SH-SY5Y (cell line): ENCODE measurements at regions not wholly inside any gene's neighbourhood (a gene's known extent, or its start where the extent isn't known, plus 50 kb on each side); places are given as distances from the start of the nearest gene placed in this dataset.

ENCODE experiments used
- GATA2 ChIP-seq: IDR thresholded peaks from 2 replicates; pipeline ENCODE4 v1.6.1; 2011; ENCODE audit warnings: mild to moderate bottlenecking, low read depth, low read length
- GATA3 ChIP-seq: IDR thresholded peaks from 2 replicates; pipeline ENCODE4 v1.6.1; 2011; ENCODE audit warnings: low read depth, mild to moderate bottlenecking, low read length, moderate library complexity

DNA sequence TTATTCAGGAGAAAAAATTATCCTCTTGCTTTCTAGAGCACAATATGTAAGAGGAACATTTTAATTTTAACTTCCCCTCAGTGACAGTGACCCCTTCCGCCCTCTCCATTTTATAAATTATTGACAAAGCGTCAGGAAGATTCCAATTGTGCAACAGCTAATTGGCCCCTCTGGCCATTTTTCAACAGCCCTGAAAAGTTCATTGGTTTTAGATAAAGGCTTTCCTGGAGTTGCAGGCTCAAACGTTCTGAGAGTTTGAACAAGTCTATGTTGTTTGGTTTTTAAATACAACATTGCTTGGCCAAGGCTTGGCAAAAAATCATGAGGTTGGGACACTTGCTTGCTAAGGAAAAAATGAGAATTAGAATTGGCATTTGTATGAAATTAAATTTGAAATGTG lies 422.2 kb upstream of the ANKRD30A start:
- TF ChIP-seq GATA2 (no peak), GATA3 (no peak)
